ENCODE measurements at regions not wholly inside any gene's neighbourhood (a gene's known extent, or its start where the extent isn't known, plus 50 kb on each side); places are given as distances from the start of the nearest gene placed in this dataset.
"Not testable (repeated sequence)": the region's sequence is repeated elsewhere in the genome, so short reads cannot be mapped to it uniquely, and the experiment has no call there.

GRCh38 chr6:14412026-14412425, 294.5 kb downstream of the CD83 start:
- no peak for DNase-seq

GRCh38 chr6:14415452-14415851, 297.9 kb downstream of the CD83 start:
- DNase-seq = no peak

- DNase-seq = no peak
These were observed 299.8 kb downstream of the CD83 start for GRCh38 chr6:14417377-14417776.

- DNase-seq = not testable (repeated sequence)
These were observed 301.7 kb downstream of the CD83 start for GRCh38 chr6:14419224-14419623.

- no peak for DNase-seq
These were observed 304.5 kb downstream of the CD83 start for GRCh38 chr6:14422061-14422460.

GRCh38 chr6:14422917-14423316, 305.3 kb downstream of the CD83 start:
- DNase-seq = no peak

- DNase-seq = no peak
These were observed 305.8 kb downstream of the CD83 start for GRCh38 chr6:14423330-14423729.

- no peak for DNase-seq
These were observed 306.4 kb downstream of the CD83 start for GRCh38 chr6:14423955-14424354.

GRCh38 chr6:14425805-14426204, 308.2 kb downstream of the CD83 start:
- no peak for DNase-seq

- no peak for DNase-seq
These were observed 308.7 kb downstream of the CD83 start for GRCh38 chr6:14426281-14426680.

- DNase-seq = no peak
These were observed 310.7 kb downstream of the CD83 start for GRCh38 chr6:14428269-14428668.

- no peak for DNase-seq
These were observed 311.8 kb downstream of the CD83 start for GRCh38 chr6:14429396-14429795.

- DNase-seq = no peak
These were observed 312.6 kb downstream of the CD83 start for GRCh38 chr6:14430218-14430617.

GRCh38 chr6:14431385-14432330, 314.1 kb downstream of the CD83 start:
- no peak for DNase-seq

GRCh38 chr6:14434916-14435690, 317.5 kb downstream of the CD83 start:
- DNase-seq = no peak

- no peak for DNase-seq
These were observed 319.1 kb downstream of the CD83 start for GRCh38 chr6:14436592-14437132.

GRCh38 chr6:14439419-14439818, 321.8 kb downstream of the CD83 start:
- DNase-seq = no peak

- DNase-seq = no peak
These were observed 322.8 kb downstream of the CD83 start for GRCh38 chr6:14440215-14440910.

GRCh38 chr6:14440940-14441781, 323.6 kb downstream of the CD83 start:
- DNase-seq = no peak

- DNase-seq = no peak
These were observed 324.7 kb downstream of the CD83 start for GRCh38 chr6:14442242-14442641.

GRCh38 chr6:14443629-14444268, 326.2 kb downstream of the CD83 start:
- no peak for DNase-seq
